DOHH2 (cell line): ENCODE measurements at regions not wholly inside any gene's neighbourhood (a gene's known extent, or its start where the extent isn't known, plus 50 kb on each side); places are given as distances from the start of the nearest gene placed in this dataset.
"Not testable (repeated sequence)": the region's sequence is repeated elsewhere in the genome, so short reads cannot be mapped to it uniquely, and the experiment has no call there.

Experiments used
- EZH2phosphoT487 ChIP-seq: fragments of 200-600 bp; sonication (generic); IDR thresholded peaks from 2 replicates; pipeline ENCODE4 v1.6.1; 2017; ENCODE audit warnings: borderline replicate concordance, mild to moderate bottlenecking, antibody characterized with exemption, low read length, moderate library complexity, mixed read lengths
- TF ChIP-seq, protein P1 (sequence below): fragments of 200-600 bp; sonication (generic); IDR thresholded peaks from one replicate; pipeline ENCODE4 v1.5.1; 2014; ENCODE audit warnings: antibody characterized with exemption, mild to moderate bottlenecking, low read depth, low read length; ENCODE audit not compliant: poor library complexity, severe bottlenecking

DNA sequence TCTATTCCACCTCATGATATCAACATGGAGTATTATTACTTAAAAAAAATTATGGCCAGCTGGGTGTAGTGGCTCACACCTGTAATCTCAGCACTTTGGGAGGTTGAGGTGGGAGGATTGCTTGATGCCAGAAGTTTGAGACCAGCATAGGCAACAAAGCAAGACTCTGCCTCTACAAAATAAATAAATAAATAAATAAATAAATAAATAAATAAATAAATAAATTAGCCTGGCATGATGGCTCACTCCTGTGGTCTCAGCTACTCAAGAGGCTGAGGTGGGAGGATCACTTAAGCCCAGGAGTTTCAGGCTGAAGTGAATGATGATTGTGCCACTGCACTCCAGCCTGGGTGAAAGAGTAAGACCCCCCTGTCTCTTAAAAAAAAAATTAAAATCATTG lies 350.8 kb downstream of the VRK1 start:
- TF ChIP-seq, protein P1, sequence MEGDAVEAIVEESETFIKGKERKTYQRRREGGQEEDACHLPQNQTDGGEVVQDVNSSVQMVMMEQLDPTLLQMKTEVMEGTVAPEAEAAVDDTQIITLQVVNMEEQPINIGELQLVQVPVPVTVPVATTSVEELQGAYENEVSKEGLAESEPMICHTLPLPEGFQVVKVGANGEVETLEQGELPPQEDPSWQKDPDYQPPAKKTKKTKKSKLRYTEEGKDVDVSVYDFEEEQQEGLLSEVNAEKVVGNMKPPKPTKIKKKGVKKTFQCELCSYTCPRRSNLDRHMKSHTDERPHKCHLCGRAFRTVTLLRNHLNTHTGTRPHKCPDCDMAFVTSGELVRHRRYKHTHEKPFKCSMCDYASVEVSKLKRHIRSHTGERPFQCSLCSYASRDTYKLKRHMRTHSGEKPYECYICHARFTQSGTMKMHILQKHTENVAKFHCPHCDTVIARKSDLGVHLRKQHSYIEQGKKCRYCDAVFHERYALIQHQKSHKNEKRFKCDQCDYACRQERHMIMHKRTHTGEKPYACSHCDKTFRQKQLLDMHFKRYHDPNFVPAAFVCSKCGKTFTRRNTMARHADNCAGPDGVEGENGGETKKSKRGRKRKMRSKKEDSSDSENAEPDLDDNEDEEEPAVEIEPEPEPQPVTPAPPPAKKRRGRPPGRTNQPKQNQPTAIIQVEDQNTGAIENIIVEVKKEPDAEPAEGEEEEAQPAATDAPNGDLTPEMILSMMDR: not testable (repeated sequence)
- TF ChIP-seq EZH2phosphoT487: not testable (repeated sequence)
